ENCODE measurements at regions not wholly inside any gene's neighbourhood (a gene's known extent, or its start where the extent isn't known, plus 50 kb on each side); places are given as distances from the start of the nearest gene placed in this dataset.

DNA sequence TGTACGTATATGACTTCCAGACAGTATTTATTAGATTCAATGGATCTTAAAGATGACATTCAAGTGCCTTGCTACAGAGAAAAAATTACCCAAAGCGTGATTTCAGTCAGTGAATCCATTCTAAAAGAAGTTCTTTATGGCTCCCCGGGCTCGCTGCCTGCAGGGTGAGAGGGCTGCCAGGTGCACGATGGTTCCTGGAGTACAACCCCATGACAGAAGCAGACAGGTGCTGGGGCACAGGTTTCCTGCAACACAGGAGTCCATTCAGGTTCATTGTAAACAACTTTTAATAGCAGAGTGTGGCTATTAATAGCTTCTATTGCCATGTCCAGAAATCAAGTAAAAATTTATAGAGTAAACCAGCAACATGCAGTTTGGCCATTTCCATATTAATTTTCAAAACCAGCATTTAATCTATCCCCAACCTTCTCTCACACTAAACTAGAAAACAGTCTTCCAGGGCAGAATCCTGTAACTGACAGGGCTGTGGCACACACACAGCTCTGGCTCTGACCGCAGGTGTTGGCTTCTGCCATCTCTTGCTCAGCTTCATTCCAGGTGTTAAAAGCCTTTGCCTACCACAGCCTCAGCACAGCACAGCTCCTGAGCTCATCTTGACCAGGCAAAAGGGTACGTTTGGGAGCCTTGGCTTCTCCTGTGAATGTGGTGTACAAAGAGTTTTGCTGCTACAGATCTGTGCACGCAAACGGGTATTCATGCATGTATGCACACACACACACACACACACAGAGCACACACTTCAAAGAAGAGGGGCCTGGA, 185.9 kb downstream of the MEX3B start:
- no peak overlapping the region for H3K4me3 ChIP-seq (ENCODE audit: low read length in 3 of 3)
- H3K27me3 ChIP-seq (ENCODE audit: control insufficient read depth, insufficient read depth, low read length), result no peaks in the 10 kb centered on the region
- peak in 1 of 5 donors; percentile 7 for DNase-seq
- no peaks in the 10 kb centered on the region for H3K4me1 ChIP-seq (ENCODE audit: control insufficient read depth in 2 of 3, insufficient read depth in 2 of 3, low read depth in 1 of 3, low read length in 3 of 3)
- H3K27ac ChIP-seq (ENCODE audit: low read depth in 2 of 2, low read length in 2 of 2), result no peak overlapping the region
- no peaks in the 10 kb centered on the region for H3K9me3 ChIP-seq (ENCODE audit: control insufficient read depth in 2 of 3, insufficient read depth in 1 of 3, low read length in 3 of 3)
- FAIRE-seq, result no peak
- intact Hi-C loops (cut with DNase I), result no loop called here
- TF ChIP-seq, protein P1, sequence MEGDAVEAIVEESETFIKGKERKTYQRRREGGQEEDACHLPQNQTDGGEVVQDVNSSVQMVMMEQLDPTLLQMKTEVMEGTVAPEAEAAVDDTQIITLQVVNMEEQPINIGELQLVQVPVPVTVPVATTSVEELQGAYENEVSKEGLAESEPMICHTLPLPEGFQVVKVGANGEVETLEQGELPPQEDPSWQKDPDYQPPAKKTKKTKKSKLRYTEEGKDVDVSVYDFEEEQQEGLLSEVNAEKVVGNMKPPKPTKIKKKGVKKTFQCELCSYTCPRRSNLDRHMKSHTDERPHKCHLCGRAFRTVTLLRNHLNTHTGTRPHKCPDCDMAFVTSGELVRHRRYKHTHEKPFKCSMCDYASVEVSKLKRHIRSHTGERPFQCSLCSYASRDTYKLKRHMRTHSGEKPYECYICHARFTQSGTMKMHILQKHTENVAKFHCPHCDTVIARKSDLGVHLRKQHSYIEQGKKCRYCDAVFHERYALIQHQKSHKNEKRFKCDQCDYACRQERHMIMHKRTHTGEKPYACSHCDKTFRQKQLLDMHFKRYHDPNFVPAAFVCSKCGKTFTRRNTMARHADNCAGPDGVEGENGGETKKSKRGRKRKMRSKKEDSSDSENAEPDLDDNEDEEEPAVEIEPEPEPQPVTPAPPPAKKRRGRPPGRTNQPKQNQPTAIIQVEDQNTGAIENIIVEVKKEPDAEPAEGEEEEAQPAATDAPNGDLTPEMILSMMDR (IDR thresholded peaks at IDR 0.05; ENCODE audit: borderline replicate concordance, extremely low read depth, insufficient read depth), result no peak
- no peak overlapping the region for H3K9ac ChIP-seq (ENCODE audit: low read length in 3 of 3)
- H3K36me3 ChIP-seq (ENCODE audit: control insufficient read depth in 2 of 3, insufficient read depth in 3 of 3, low read length in 3 of 3), result no peaks in the 10 kb centered on the region

GRCh38 chr15:81858586-81858985, 187.2 kb downstream of the MEX3B start:
- H3K9me3 ChIP-seq (ENCODE audit: control insufficient read depth in 2 of 3, insufficient read depth in 1 of 3, low read length in 3 of 3), result no peaks in the 10 kb centered on the region
- no peak for FAIRE-seq
- intact Hi-C loops (cut with DNase I), result no loop called here
- no peak for DNase-seq
- no peak overlapping the region for H3K27ac ChIP-seq (ENCODE audit: low read depth in 2 of 2, low read length in 2 of 2)
- no peak overlapping the region for H3K9ac ChIP-seq (ENCODE audit: low read length in 3 of 3)
- no peaks in the 10 kb centered on the region for H3K27me3 ChIP-seq (ENCODE audit: control insufficient read depth, insufficient read depth, low read length)
- no peak overlapping the region for H3K4me3 ChIP-seq (ENCODE audit: low read length in 3 of 3)
- H3K36me3 ChIP-seq (ENCODE audit: control insufficient read depth in 2 of 3, insufficient read depth in 3 of 3, low read length in 3 of 3), result no peaks in the 10 kb centered on the region
- no peaks in the 10 kb centered on the region for H3K4me1 ChIP-seq (ENCODE audit: control insufficient read depth in 2 of 3, insufficient read depth in 2 of 3, low read depth in 1 of 3, low read length in 3 of 3)
- TF ChIP-seq, protein P1 (IDR thresholded peaks at IDR 0.05; ENCODE audit: borderline replicate concordance, extremely low read depth, insufficient read depth), result no peak

DNA sequence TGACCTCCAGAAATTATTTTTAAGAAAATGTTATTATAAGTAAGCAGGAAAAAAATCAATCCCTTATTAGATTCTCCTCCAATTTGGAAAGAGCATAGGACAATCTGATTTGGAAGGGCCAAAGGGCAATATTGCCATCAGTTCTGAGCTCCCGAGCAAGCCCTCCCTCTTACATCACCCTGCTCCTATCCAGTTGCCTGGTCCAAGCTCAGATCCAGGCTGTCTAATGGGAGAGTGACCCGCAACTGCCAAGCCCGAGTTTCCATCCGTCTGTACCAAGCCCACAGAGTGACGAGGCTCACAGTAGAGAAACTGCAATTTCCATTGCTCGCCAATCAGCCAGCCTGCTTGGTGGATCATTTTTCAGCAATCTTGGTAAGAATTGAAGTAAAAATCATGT, 187.7 kb downstream of the MEX3B start:
- intact Hi-C loops (cut with DNase I), result no loop called here
- no peak for DNase-seq
- Histone ChIP-seq H3K27ac (ENCODE audit: low read depth in 2 of 2, low read length in 2 of 2) (no peak overlapping the region), H3K36me3 (ENCODE audit: control insufficient read depth in 2 of 3, insufficient read depth in 3 of 3, low read length in 3 of 3) (no peaks in the 10 kb centered on the region), H3K9ac (ENCODE audit: low read length in 3 of 3) (no peak overlapping the region), H3K4me1 (ENCODE audit: control insufficient read depth in 2 of 3, insufficient read depth in 2 of 3, low read depth in 1 of 3, low read length in 3 of 3) (no peaks in the 10 kb centered on the region), H3K9me3 (ENCODE audit: control insufficient read depth in 2 of 3, insufficient read depth in 1 of 3, low read length in 3 of 3) (no peaks in the 10 kb centered on the region), H3K27me3 (ENCODE audit: control insufficient read depth, insufficient read depth, low read length) (no peaks in the 10 kb centered on the region), H3K4me3 (ENCODE audit: low read length in 3 of 3) (no peak overlapping the region)
- TF ChIP-seq, protein P1 (IDR thresholded peaks at IDR 0.05; ENCODE audit: borderline replicate concordance, extremely low read depth, insufficient read depth), result no peak
- no peak for FAIRE-seq

All from kidney (tissue), 13 donors.